Mesenchymal stem cell (in vitro differentiated cells and primary cell): ENCODE measurements at regions not wholly inside any gene's neighbourhood (a gene's known extent, or its start where the extent isn't known, plus 50 kb on each side); places are given as distances from the start of the nearest gene placed in this dataset.

Experiments used
- DNase-seq: peaks from one replicate; pipeline ENCODE4 v3.0.0-alpha.2; 2013
- H2AFZ ChIP-seq: one replicate; pipeline ENCODE4 v1.6.1; 2013; ENCODE audit warnings: low read depth, mild to moderate bottlenecking, control low read depth, inconsistent platforms, low read length, moderate library complexity
- H2AK5ac ChIP-seq: 2 replicates; pipeline ENCODE4 v1.6.1; 2013; ENCODE audit warnings: low read length, moderate library complexity, mild to moderate bottlenecking, inconsistent platforms; ENCODE audit not compliant: severe bottlenecking
- H2BK120ac ChIP-seq: one replicate; pipeline ENCODE4 v1.6.1; 2013; ENCODE audit warnings: low read depth, mild to moderate bottlenecking, inconsistent platforms, low read length, moderate library complexity
- H2BK12ac ChIP-seq, 2 experiments: one replicate each; pipeline ENCODE4 v1.6.1; 2013; ENCODE audit warnings: inconsistent platforms in 2 of 2, low read length in 2 of 2, mild to moderate bottlenecking in 2 of 2, moderate library complexity in 2 of 2, control low read depth in 1 of 2
- H2BK15ac ChIP-seq: one replicate; pipeline ENCODE4 v1.6.1; 2013; ENCODE audit warnings: mild to moderate bottlenecking, low read depth, inconsistent platforms; ENCODE audit not compliant: poor library complexity, severe bottlenecking
- H2BK5ac ChIP-seq: 2 replicates; pipeline ENCODE4 v1.6.1; 2013; ENCODE audit warnings: low read depth, mild to moderate bottlenecking, low read length, control low read depth, inconsistent platforms; ENCODE audit not compliant: poor library complexity, severe bottlenecking
- H3K14ac ChIP-seq, 2 experiments: one replicate each; pipeline ENCODE4 v1.6.1; 2013; ENCODE audit warnings: inconsistent platforms in 2 of 2, low read length in 2 of 2, control low read depth in 1 of 2, mild to moderate bottlenecking in 1 of 2, moderate library complexity in 1 of 2
- H3K18ac ChIP-seq, 2 experiments: one replicate each; pipeline ENCODE4 v1.6.1; 2013; ENCODE audit warnings: inconsistent platforms in 2 of 2, low read length in 2 of 2, control low read depth in 1 of 2, low read depth in 1 of 2, mild to moderate bottlenecking in 1 of 2
- H3K23ac ChIP-seq, 2 experiments: one replicate each; pipeline ENCODE4 v1.6.1; 2013; ENCODE audit warnings: inconsistent platforms in 2 of 2, low read length in 2 of 2, mild to moderate bottlenecking in 2 of 2, moderate library complexity in 2 of 2, control low read depth in 1 of 2
- H3K27ac ChIP-seq: 2 replicates; pipeline ENCODE4 v1.5.1; 2013; ENCODE audit warnings: mild to moderate bottlenecking, moderate library complexity, low read length, control low read depth, inconsistent platforms; ENCODE audit not compliant: poor library complexity, severe bottlenecking
- H3K27me3 ChIP-seq, 2 experiments: 2 replicates each; pipeline versions ENCODE4 v1.6.1 to v1.7.0; 2013; ENCODE audit warnings: low read length in 2 of 2, mild to moderate bottlenecking in 2 of 2, moderate library complexity in 2 of 2, control low read depth in 1 of 2, inconsistent platforms in 1 of 2; ENCODE audit not compliant: control insufficient read depth in 1 of 2, insufficient read depth in 1 of 2
- H3K36me3 ChIP-seq, 2 experiments: 2 replicates each; pipeline versions ENCODE4 v1.6.1 to v1.7.0; 2013; ENCODE audit warnings: low read length in 2 of 2, control low read depth in 1 of 2, inconsistent platforms in 1 of 2, low read depth in 1 of 2, mild to moderate bottlenecking in 1 of 2; ENCODE audit not compliant: insufficient read depth in 2 of 2, control insufficient read depth in 1 of 2
- H3K4ac ChIP-seq, 2 experiments: one replicate each; pipeline ENCODE4 v1.6.1; 2013; ENCODE audit warnings: inconsistent platforms in 2 of 2, low read length in 2 of 2, mild to moderate bottlenecking in 2 of 2, moderate library complexity in 2 of 2, control low read depth in 1 of 2, low read depth in 1 of 2
- H3K4me1 ChIP-seq: 2 replicates; pipeline ENCODE4 v1.6.1; 2013; ENCODE audit warnings: low read depth, low read length, control low read depth; ENCODE audit not compliant: control insufficient read depth, insufficient read depth
- H3K4me2 ChIP-seq: 2 replicates; pipeline ENCODE4 v1.6.1; 2013; ENCODE audit warnings: low read length, mild to moderate bottlenecking, inconsistent platforms; ENCODE audit not compliant: poor library complexity, severe bottlenecking
- H3K4me3 ChIP-seq, 2 experiments: 2 replicates each; pipeline versions ENCODE4 v1.5.1 to v1.7.0; 2013; ENCODE audit warnings: low read length in 2 of 2, mild to moderate bottlenecking in 2 of 2, control low read depth in 1 of 2, low read depth in 1 of 2; ENCODE audit not compliant: insufficient read depth in 1 of 2
- H3K79me1 ChIP-seq: replicated peaks from 2 replicates; pipeline ENCODE4 v1.6.1; 2013; ENCODE audit warnings: mild to moderate bottlenecking, control low read depth, low read length, inconsistent platforms; ENCODE audit not compliant: poor library complexity, severe bottlenecking
- H3K9ac ChIP-seq: 2 replicates; pipeline ENCODE4 v1.7.0; 2013; ENCODE audit warnings: mild to moderate bottlenecking, low read length, moderate library complexity
- H3K9me3 ChIP-seq: 2 replicates; pipeline ENCODE4 v1.7.0; 2013; ENCODE audit warnings: mild to moderate bottlenecking, low read length; ENCODE audit not compliant: control insufficient read depth
- H4K8ac ChIP-seq: one replicate; pipeline ENCODE4 v1.6.1; 2013; ENCODE audit warnings: inconsistent platforms, mild to moderate bottlenecking, low read length, moderate library complexity
- H4K91ac ChIP-seq: one replicate; pipeline ENCODE4 v1.6.1; 2013; ENCODE audit warnings: mild to moderate bottlenecking, low read length, inconsistent platforms
- WGBS: methylation state at CpG from one replicate; pipeline ENCODE4 v1.1.7; 2013; ENCODE audit warnings: mixed read lengths; 5-methylcytosine and 5-hydroxymethylcytosine counted together

DNA sequence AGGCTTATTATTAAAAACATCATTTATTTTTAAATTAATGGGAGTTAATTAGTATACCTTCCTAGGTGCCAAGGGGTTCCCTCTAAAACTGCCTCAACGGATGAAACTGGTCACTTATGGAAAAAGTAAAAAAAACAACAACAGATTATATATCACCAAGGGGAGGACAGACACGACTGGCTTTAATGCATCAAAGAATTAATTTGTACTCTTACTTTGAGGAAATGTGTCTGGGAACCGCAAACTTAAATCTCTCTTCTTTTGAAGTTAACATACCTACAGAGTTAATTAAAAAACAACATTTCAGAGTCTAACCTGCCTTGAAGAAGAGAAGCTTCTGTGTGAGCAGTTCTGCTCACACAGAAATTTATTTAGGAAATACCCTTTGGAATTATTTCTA, 354.6 kb downstream of the LRRC70 start:
- no peak overlapping the region for H3K4me3 ChIP-seq
- H3K27ac ChIP-seq: no peak overlapping the region
- H3K9ac ChIP-seq: no peak overlapping the region

DNA sequence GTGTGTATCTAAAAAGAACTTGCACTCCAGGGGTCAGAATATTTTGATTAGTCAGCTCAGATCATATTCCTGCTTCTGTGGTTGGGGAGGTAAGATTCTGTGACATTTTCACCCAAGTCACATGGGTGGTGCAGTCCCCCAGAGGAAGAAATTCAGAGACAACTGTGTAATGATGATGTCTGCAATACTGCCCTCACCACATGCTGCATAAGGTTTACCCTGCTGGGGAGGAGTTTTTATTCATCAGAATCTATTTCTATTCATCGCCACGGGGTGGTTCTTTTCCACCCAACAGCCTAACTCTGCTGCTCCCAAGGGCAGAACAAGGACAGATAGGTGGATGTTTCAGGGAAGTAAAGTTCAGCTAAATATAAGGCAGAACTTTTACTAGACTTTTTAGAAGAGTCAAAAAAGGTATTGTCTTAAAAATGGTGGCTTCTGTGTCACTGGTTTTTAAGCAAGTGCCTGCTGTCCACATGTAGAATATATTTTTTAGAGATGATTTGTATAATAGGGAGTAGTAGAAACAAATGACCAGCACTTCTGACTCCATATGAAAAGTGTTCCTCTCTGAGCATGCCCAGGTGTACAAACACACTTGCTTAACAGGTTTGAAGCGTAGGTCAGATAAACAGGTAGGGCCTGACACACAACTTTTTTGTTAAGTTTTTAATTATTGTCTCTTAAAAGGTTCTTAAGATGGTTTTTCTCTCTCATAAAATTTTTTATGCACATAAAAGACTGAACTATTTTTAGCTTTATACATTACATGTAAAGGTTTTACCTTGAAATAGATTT, 352.7 kb downstream of the LRRC70 start:
- WGBS: 92% methylated on average over 2 of the region's 3 CpGs
- Histone ChIP-seq H3K79me1 (no peaks in the 10 kb centered on the region), H3K9ac (no peak overlapping the region), H2BK5ac (no peak overlapping the region), H2AFZ (no peak overlapping the region), H2BK15ac (no peak overlapping the region), H3K14ac (no peak overlapping the region), H3K27ac (no peak overlapping the region), H3K27me3 (no peaks in the 10 kb centered on the region), H4K8ac (no peak overlapping the region), H2BK120ac (no peak overlapping the region), H3K18ac (no peak overlapping the region), H3K9me3 (no peaks in the 10 kb centered on the region), H3K36me3 (no peaks in the 10 kb centered on the region), H2BK12ac (no peak overlapping the region), H3K4ac (no peak overlapping the region), H2AK5ac (no peak overlapping the region), H4K91ac (no peak overlapping the region), H3K4me3 (no peak overlapping the region), H3K4me2 (no peak overlapping the region), H3K4me1 (peaks cover 6% of the 10 kb centered on the region), H3K23ac (no peak overlapping the region)
- no peak for DNase-seq

More for the DNA sequence above, 354.6 kb downstream of the LRRC70 start:
- Histone ChIP-seq H3K36me3 (no peaks in the 10 kb centered on the region), H4K8ac (no peak overlapping the region), H2BK120ac (no peak overlapping the region), H3K4me1 (peaks cover 7% of the 10 kb centered on the region), H2AFZ (no peak overlapping the region), H3K4me2 (no peak overlapping the region), H3K18ac (no peak overlapping the region), H4K91ac (no peak overlapping the region), H2BK12ac (no peak overlapping the region), H2BK15ac (no peak overlapping the region), H2BK5ac (no peak overlapping the region), H3K23ac (no peak overlapping the region), H3K9me3 (no peaks in the 10 kb centered on the region), H3K79me1 (no peaks in the 10 kb centered on the region), H2AK5ac (no peak overlapping the region), H3K14ac (no peak overlapping the region), H3K4ac (no peak overlapping the region), H3K27me3 (no peaks in the 10 kb centered on the region)
- WGBS: no CpG with 5 or more reads among the region's 3 CpGs
- DNase-seq: no peak

DNA sequence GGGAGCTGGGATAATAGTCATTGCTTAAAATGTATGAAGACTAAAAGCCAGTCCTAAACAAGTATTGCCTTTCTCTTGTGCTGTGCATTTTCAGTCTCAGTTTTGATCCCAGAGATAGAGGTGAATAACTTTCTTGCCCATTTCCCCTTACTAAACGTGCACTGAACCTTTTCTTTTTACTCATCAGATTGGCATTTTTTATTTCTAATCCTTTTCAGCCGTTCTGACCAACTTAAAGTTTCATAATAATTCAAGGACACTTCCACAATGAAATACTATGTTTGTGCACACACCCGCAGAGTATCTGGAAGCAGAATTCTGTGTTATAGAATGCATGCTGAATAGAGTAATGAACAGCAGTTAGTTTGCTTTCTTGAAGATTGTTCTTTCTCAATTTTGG, 343.6 kb downstream of the LRRC70 start:
- 68% methylated on average over 3 of the region's 3 CpGs for WGBS
- no peak overlapping the region for H2BK120ac ChIP-seq

DNA sequence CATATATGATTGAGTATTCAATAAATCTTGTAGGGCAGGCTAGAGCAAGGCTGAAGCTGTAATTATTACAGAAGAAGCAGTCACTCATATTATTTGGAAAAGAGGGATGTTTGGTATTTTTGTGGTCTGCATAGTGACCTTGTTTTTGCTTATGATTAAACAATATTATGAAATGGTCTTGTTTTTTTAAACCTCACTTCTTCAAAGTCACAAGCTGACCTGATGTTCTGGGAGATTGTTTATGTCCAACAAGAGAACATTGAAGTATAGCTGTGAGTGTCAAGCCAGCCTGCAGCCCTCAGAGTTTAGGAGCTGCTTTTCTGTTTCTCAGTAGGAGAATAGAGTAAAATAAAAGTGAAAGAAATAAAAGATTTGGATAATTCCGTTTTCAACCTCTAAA, 342.2 kb downstream of the LRRC70 start:
- H4K8ac ChIP-seq: no peak overlapping the region
- H3K79me1 ChIP-seq: no peaks in the 10 kb centered on the region
- no peaks in the 10 kb centered on the region for H3K9me3 ChIP-seq
- no peak overlapping the region for H2BK12ac ChIP-seq
- no peak overlapping the region for H2BK15ac ChIP-seq
- no peak overlapping the region for H3K14ac ChIP-seq
- H3K18ac ChIP-seq: no peak overlapping the region
- no peak overlapping the region for H2AFZ ChIP-seq
- WGBS: 86% methylated on average over 1 of the region's 1 CpG
- no peak overlapping the region for H3K4me3 ChIP-seq
- no peak overlapping the region for H2BK5ac ChIP-seq
- H3K36me3 ChIP-seq: no peaks in the 10 kb centered on the region
- no peak overlapping the region for H2AK5ac ChIP-seq
- DNase-seq: no peak
- no peak overlapping the region for H3K9ac ChIP-seq
- no peak overlapping the region for H3K4ac ChIP-seq
- no peak overlapping the region for H3K23ac ChIP-seq
- H3K4me2 ChIP-seq: no peak overlapping the region
- H4K91ac ChIP-seq: no peak overlapping the region
- H2BK120ac ChIP-seq: no peak overlapping the region
- no peaks in the 10 kb centered on the region for H3K27me3 ChIP-seq
- H3K27ac ChIP-seq: no peak overlapping the region
- no peaks in the 10 kb centered on the region for H3K4me1 ChIP-seq

More for the DNA sequence above, 343.6 kb downstream of the LRRC70 start:
- H2BK15ac ChIP-seq: no peak overlapping the region
- no peaks in the 10 kb centered on the region for H3K36me3 ChIP-seq
- no peak for DNase-seq
- H3K9me3 ChIP-seq: no peaks in the 10 kb centered on the region
- no peaks in the 10 kb centered on the region for H3K4me1 ChIP-seq
- no peak overlapping the region for H3K14ac ChIP-seq
- no peak overlapping the region for H3K27ac ChIP-seq
- H3K18ac ChIP-seq: no peak overlapping the region
- no peak overlapping the region for H4K91ac ChIP-seq
- no peak overlapping the region for H2BK5ac ChIP-seq
- H3K4me3 ChIP-seq: no peak overlapping the region
- no peak overlapping the region for H2BK12ac ChIP-seq
- no peak overlapping the region for H3K4me2 ChIP-seq
- H3K23ac ChIP-seq: no peak overlapping the region
- no peak overlapping the region for H3K9ac ChIP-seq
- H3K79me1 ChIP-seq: no peaks in the 10 kb centered on the region
- H2AFZ ChIP-seq: no peak overlapping the region
- no peak overlapping the region for H3K4ac ChIP-seq
- H2AK5ac ChIP-seq: no peak overlapping the region
- H3K27me3 ChIP-seq: no peaks in the 10 kb centered on the region
- no peak overlapping the region for H4K8ac ChIP-seq
